A549 (cell line): ENCODE measurements at regions not wholly inside any gene's neighbourhood (a gene's known extent, or its start where the extent isn't known, plus 50 kb on each side); places are given as distances from the start of the nearest gene placed in this dataset.

Experiments used
- CEBPB ChIP-seq, 2 experiments: fragments of >200 bp in 1 of 2; sonication (Bioruptor Twin) in 1 of 2; formaldehyde crosslinking in 1 of 2; IDR thresholded peaks; 2 replicates each; pipeline ENCODE4 v1.6.1; 2012 to 2016
- MYC ChIP-seq: IDR thresholded peaks from 2 replicates; pipeline ENCODE4 v1.6.1; 2012; ENCODE audit warnings: mild to moderate bottlenecking, inconsistent platforms, low read length, improper control_type of control experiment, borderline replicate concordance
- NR3C1 ChIP-seq: fragments of >200 bp; sonication (Bioruptor Twin); formaldehyde crosslinking; IDR thresholded peaks from 3 replicates; pipeline ENCODE4 v1.6.1; 2017
- POLR2A ChIP-seq: IDR thresholded peaks from 2 replicates; pipeline ENCODE4 v1.6.1; 2012; ENCODE audit warnings: mild to moderate bottlenecking, low read length
- RAD21 ChIP-seq, 2 experiments: fragments of >200 bp in 1 of 2; sonication (Bioruptor Twin) in 1 of 2; formaldehyde crosslinking in 1 of 2; IDR thresholded peaks in 1 of 2; conservative IDR thresholded peaks in 1 of 2; 2 replicates in 1 of 2; 3 replicates in 1 of 2; pipeline ENCODE4 v1.6.1; 2012 to 2018; ENCODE audit warnings: inconsistent platforms in 1 of 2
- RCOR1 ChIP-seq: fragments of 150-350 bp; IDR thresholded peaks from 2 replicates; pipeline ENCODE4 v1.6.1; 2014; ENCODE audit warnings: antibody characterized with exemption, low read length, low read depth
- REST ChIP-seq: fragments of 200-600 bp; sonication (generic); IDR thresholded peaks from 2 replicates; pipeline ENCODE4 v1.6.1; 2016; ENCODE audit warnings: antibody characterized with exemption, mild to moderate bottlenecking, moderate library complexity
- RFX5 ChIP-seq: fragments of 450-650 bp; IDR thresholded peaks from 2 replicates; pipeline ENCODE4 v1.7.1; 2014; ENCODE audit warnings: antibody characterized with exemption, mild to moderate bottlenecking, moderate library complexity
- SMC3 ChIP-seq: fragments of >200 bp; sonication (Bioruptor Twin); formaldehyde crosslinking; IDR thresholded peaks from 3 replicates; pipeline ENCODE4 v1.6.1; 2018; ENCODE audit warnings: inconsistent platforms
- TF ChIP-seq, protein P1 (sequence below): IDR thresholded peaks from 2 replicates; pipeline ENCODE4 v1.6.1; 2012
- TF ChIP-seq, protein P2 (sequence below): fragments of >200 bp; sonication (Bioruptor Twin); formaldehyde crosslinking; IDR thresholded peaks from 3 replicates; pipeline ENCODE4 v1.5.1; 2016
- TF ChIP-seq, protein P3 (sequence below): fragments of 150-350 bp; IDR thresholded peaks from 2 replicates; pipeline ENCODE4 v1.6.1; 2014; ENCODE audit warnings: low read depth, mild to moderate bottlenecking, low read length

GRCh38 chr6:90463359-90463758, 123.5 kb downstream of the MAP3K7 start:
- no peak for TF ChIP-seq SMC3
- no peak for TF ChIP-seq POLR2A
- TF ChIP-seq, protein P1, sequence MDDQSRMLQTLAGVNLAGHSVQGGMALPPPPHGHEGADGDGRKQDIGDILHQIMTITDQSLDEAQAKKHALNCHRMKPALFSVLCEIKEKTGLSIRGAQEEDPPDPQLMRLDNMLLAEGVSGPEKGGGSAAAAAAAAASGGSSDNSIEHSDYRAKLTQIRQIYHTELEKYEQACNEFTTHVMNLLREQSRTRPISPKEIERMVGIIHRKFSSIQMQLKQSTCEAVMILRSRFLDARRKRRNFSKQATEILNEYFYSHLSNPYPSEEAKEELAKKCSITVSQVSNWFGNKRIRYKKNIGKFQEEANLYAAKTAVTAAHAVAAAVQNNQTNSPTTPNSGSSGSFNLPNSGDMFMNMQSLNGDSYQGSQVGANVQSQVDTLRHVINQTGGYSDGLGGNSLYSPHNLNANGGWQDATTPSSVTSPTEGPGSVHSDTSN = no peak
- TF ChIP-seq RFX5 = no peak
- TF ChIP-seq MYC = no peak
- TF ChIP-seq, protein P2, sequence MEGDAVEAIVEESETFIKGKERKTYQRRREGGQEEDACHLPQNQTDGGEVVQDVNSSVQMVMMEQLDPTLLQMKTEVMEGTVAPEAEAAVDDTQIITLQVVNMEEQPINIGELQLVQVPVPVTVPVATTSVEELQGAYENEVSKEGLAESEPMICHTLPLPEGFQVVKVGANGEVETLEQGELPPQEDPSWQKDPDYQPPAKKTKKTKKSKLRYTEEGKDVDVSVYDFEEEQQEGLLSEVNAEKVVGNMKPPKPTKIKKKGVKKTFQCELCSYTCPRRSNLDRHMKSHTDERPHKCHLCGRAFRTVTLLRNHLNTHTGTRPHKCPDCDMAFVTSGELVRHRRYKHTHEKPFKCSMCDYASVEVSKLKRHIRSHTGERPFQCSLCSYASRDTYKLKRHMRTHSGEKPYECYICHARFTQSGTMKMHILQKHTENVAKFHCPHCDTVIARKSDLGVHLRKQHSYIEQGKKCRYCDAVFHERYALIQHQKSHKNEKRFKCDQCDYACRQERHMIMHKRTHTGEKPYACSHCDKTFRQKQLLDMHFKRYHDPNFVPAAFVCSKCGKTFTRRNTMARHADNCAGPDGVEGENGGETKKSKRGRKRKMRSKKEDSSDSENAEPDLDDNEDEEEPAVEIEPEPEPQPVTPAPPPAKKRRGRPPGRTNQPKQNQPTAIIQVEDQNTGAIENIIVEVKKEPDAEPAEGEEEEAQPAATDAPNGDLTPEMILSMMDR = no peak
- TF ChIP-seq NR3C1 = no peak
- TF ChIP-seq CEBPB (IDR thresholded peaks at IDR 0.05) = no peak
- no peak for TF ChIP-seq RAD21 (conservative IDR thresholded peaks at IDR 0.05 in 1 of 2, IDR thresholded peaks at IDR 0.05 in 1 of 2)
- no peak for TF ChIP-seq REST
- no peak for TF ChIP-seq RCOR1
- TF ChIP-seq, protein P3, sequence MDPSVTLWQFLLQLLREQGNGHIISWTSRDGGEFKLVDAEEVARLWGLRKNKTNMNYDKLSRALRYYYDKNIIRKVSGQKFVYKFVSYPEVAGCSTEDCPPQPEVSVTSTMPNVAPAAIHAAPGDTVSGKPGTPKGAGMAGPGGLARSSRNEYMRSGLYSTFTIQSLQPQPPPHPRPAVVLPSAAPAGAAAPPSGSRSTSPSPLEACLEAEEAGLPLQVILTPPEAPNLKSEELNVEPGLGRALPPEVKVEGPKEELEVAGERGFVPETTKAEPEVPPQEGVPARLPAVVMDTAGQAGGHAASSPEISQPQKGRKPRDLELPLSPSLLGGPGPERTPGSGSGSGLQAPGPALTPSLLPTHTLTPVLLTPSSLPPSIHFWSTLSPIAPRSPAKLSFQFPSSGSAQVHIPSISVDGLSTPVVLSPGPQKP = no peak
